Astrocyte (in vitro differentiated cells and primary cell): ENCODE measurements at regions not wholly inside any gene's neighbourhood (a gene's known extent, or its start where the extent isn't known, plus 50 kb on each side); places are given as distances from the start of the nearest gene placed in this dataset.

Source experiments
- CTCF ChIP-seq: IDR thresholded peaks from 2 replicates; pipeline ENCODE4 v1.5.1; 2011; ENCODE audit warnings: low read depth, mild to moderate bottlenecking, inconsistent platforms, low read length, moderate library complexity; ENCODE audit not compliant: insufficient read depth
- EZH2 ChIP-seq: IDR thresholded peaks from 2 replicates; pipeline ENCODE4 v1.6.1; 2012; ENCODE audit warnings: mild to moderate bottlenecking, low read length, inconsistent platforms; ENCODE audit not compliant: insufficient read depth

DNA sequence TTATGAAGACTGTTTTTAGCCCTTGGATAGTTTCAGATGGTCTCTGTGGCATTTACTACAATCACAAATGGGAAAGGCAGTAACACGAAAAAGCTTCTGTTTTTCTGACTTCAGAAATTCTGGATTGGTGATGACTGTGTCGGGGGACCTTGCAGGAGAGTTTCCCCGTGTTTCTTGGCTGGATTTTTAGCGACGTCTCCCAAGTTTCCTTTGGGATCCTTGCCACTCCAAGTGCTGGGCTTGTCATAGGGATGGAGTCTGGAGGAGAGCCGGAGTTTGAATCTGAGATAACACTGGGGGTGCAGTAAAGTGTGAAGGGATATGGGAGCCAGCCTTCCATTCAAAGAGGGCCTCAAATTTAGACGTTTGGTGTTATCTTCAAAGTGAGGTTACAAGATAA, 179.0 kb downstream of the SNX10 start:
- TF ChIP-seq CTCF (no peak), EZH2 (no peak)
